ENCODE measurements at regions not wholly inside any gene's neighbourhood (a gene's known extent, or its start where the extent isn't known, plus 50 kb on each side); places are given as distances from the start of the nearest gene placed in this dataset.

DNA sequence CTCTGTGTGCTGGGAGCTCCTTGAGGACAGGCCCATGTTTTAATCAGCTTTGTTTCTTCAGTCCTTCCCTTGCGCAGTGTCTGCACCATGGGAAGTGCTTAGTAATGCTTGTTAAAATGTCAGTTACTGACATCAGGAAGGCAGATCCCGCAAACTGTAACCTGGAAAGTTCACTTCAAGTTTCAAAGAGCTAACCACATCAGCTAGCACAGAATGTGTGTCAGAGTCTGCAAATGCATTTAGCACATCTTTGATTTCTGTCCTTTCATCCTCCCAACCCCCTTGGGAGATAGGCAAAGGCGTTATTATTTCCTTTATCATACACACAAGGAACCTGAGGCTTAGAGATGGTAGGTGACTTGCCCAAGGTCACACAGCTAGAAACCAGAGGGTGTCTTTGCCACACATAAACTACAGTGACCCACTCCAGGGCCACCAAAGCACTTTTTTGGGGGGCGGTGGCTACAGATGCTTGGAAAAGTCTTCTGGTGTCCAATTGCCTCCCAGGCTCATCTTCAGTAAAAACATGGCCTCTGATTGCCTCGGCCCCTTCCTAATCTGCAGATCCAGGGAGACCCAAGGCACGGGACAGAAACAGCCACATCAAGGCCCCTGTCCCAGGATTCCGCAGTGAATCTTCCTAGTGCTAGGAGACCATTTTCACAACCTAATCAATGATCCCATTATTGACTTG, 116.2 kb upstream of the GPR26 start:
- no peak overlapping the region for H3K9ac ChIP-seq (ENCODE audit: control insufficient read depth, extremely low read depth, insufficient read depth, low read length)
- no peaks in the 10 kb centered on the region for H3K36me3 ChIP-seq (ENCODE audit: control insufficient read depth in 2 of 2, extremely low read depth in 1 of 2, insufficient read depth in 2 of 2, low read length in 2 of 2)
- no peaks in the 10 kb centered on the region for H3K4me1 ChIP-seq (ENCODE audit: control insufficient read depth, extremely low read depth, insufficient read depth, low read length)
- no peaks in the 10 kb centered on the region for H4K20me1 ChIP-seq (ENCODE audit: control insufficient read depth, extremely low read depth, insufficient read depth, low read length)
- H3K27ac ChIP-seq (ENCODE audit: control insufficient read depth, insufficient read depth, low read length), result no peak overlapping the region
- H3K27me3 ChIP-seq (ENCODE audit: control insufficient read depth, extremely low read depth, insufficient read depth, low read length), result peaks cover 3% of the 10 kb centered on the region
- H3K4me3 ChIP-seq (ENCODE audit: control insufficient read depth in 2 of 3, extremely low read depth in 1 of 3, insufficient read depth in 2 of 3, low read depth in 1 of 3, low read length in 3 of 3), result no peak overlapping the region
- no peak overlapping the region for H2AFZ ChIP-seq (ENCODE audit: control insufficient read depth, low read length)
- no peak overlapping the region for H3K4me2 ChIP-seq (ENCODE audit: control insufficient read depth, extremely low read depth, insufficient read depth, low read depth, low read length)
- dilution Hi-C loops (cut with MboI; ENCODE audit: extremely low pct_ligation_motif_present, low sequenced_read_pairs), result no loop called here
- H3K9me1 ChIP-seq (ENCODE audit: control insufficient read depth, extremely low read depth, insufficient read depth, low read length), result no peaks in the 10 kb centered on the region
- H3K9me3 ChIP-seq (ENCODE audit: control insufficient read depth, low read depth, low read length), result no peaks in the 10 kb centered on the region
- no peak for DNase-seq (ENCODE audit: low read depth, low spot score)
- no peak for TF ChIP-seq EZH2 (IDR thresholded peaks at IDR 0.05; ENCODE audit: low read length)
- TF ChIP-seq, protein P1, sequence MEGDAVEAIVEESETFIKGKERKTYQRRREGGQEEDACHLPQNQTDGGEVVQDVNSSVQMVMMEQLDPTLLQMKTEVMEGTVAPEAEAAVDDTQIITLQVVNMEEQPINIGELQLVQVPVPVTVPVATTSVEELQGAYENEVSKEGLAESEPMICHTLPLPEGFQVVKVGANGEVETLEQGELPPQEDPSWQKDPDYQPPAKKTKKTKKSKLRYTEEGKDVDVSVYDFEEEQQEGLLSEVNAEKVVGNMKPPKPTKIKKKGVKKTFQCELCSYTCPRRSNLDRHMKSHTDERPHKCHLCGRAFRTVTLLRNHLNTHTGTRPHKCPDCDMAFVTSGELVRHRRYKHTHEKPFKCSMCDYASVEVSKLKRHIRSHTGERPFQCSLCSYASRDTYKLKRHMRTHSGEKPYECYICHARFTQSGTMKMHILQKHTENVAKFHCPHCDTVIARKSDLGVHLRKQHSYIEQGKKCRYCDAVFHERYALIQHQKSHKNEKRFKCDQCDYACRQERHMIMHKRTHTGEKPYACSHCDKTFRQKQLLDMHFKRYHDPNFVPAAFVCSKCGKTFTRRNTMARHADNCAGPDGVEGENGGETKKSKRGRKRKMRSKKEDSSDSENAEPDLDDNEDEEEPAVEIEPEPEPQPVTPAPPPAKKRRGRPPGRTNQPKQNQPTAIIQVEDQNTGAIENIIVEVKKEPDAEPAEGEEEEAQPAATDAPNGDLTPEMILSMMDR (optimal IDR thresholded peaks at IDR 0.05 in 1 of 3, IDR thresholded peaks at IDR 0.05 in 1 of 3, conservative IDR thresholded peaks at IDR 0.05 in 1 of 3; ENCODE audit: extremely low read depth in 1 of 3, insufficient read depth in 2 of 3, low read length in 3 of 3), result no peak
- no peak for FAIRE-seq
- H3K79me2 ChIP-seq (ENCODE audit: control insufficient read depth, insufficient read depth, low read length), result no peaks in the 10 kb centered on the region

DNA sequence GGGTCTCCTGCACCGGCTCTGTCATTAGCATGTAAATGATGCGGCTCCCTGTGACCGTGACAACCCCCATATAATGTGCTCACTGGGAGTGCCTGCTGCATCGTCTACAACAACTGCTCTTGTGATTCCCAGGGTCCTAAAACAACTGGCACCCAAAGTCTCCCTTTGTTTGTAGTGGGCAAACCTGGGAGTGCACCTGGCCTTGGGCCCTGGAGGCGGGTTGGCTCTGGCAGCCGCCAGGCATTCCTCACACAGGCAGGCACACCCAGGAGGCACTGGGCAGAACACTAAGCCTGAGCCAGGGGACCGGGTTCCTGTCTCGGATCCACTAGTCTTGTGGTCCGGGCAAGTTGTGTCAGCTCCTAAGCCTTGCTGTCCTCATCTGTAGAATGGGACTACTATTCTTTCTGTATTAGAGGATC, 115.5 kb upstream of the GPR26 start:
- TF ChIP-seq, protein P1 (optimal IDR thresholded peaks at IDR 0.05 in 1 of 3, IDR thresholded peaks at IDR 0.05 in 1 of 3, conservative IDR thresholded peaks at IDR 0.05 in 1 of 3; ENCODE audit: extremely low read depth in 1 of 3, insufficient read depth in 2 of 3, low read length in 3 of 3), result no peak
- TF ChIP-seq EZH2 (IDR thresholded peaks at IDR 0.05; ENCODE audit: low read length), result no peak
- Histone ChIP-seq H3K27ac (ENCODE audit: control insufficient read depth, insufficient read depth, low read length) (no peak overlapping the region), H2AFZ (ENCODE audit: control insufficient read depth, low read length) (no peak overlapping the region), H3K4me3 (ENCODE audit: control insufficient read depth in 2 of 3, extremely low read depth in 1 of 3, insufficient read depth in 2 of 3, low read depth in 1 of 3, low read length in 3 of 3) (no peak overlapping the region), H3K9me1 (ENCODE audit: control insufficient read depth, extremely low read depth, insufficient read depth, low read length) (no peaks in the 10 kb centered on the region), H3K4me1 (ENCODE audit: control insufficient read depth, extremely low read depth, insufficient read depth, low read length) (no peaks in the 10 kb centered on the region), H3K4me2 (ENCODE audit: control insufficient read depth, extremely low read depth, insufficient read depth, low read depth, low read length) (no peak overlapping the region), H3K79me2 (ENCODE audit: control insufficient read depth, insufficient read depth, low read length) (no peaks in the 10 kb centered on the region), H3K36me3 (ENCODE audit: control insufficient read depth in 2 of 2, extremely low read depth in 1 of 2, insufficient read depth in 2 of 2, low read length in 2 of 2) (no peaks in the 10 kb centered on the region), H4K20me1 (ENCODE audit: control insufficient read depth, extremely low read depth, insufficient read depth, low read length) (no peaks in the 10 kb centered on the region), H3K9me3 (ENCODE audit: control insufficient read depth, low read depth, low read length) (no peaks in the 10 kb centered on the region), H3K27me3 (ENCODE audit: control insufficient read depth, extremely low read depth, insufficient read depth, low read length) (peaks cover 3% of the 10 kb centered on the region), H3K9ac (ENCODE audit: control insufficient read depth, extremely low read depth, insufficient read depth, low read length) (no peak overlapping the region)
- dilution Hi-C loops (cut with MboI; ENCODE audit: extremely low pct_ligation_motif_present, low sequenced_read_pairs), result no loop called here
- FAIRE-seq (no peak), DNase-seq (ENCODE audit: low read depth, low spot score) (no peak)
